HFFc6 (cell line): ENCODE measurements at regions not wholly inside any gene's neighbourhood (a gene's known extent, or its start where the extent isn't known, plus 50 kb on each side); places are given as distances from the start of the nearest gene placed in this dataset.
"Not testable (repeated sequence)": the region's sequence is repeated elsewhere in the genome, so short reads cannot be mapped to it uniquely, and the experiment has no call there.

Source experiments
- DNase-seq: peaks from one replicate; pipeline ENCODE4 v3.0.0-alpha.2; 2018
- H3K27ac Mint-ChIP-seq: 2 replicates; pipeline ENCODE4 v1.8.0; 2020; ENCODE audit warnings: mild to moderate bottlenecking, mixed read lengths
- H3K27me3 Mint-ChIP-seq: 2 replicates; pipeline ENCODE4 v1.8.0; 2021; ENCODE audit warnings: mild to moderate bottlenecking, moderate library complexity, mixed read lengths; ENCODE audit not compliant: insufficient read depth
- H3K36me3 Mint-ChIP-seq: 2 replicates; pipeline ENCODE4 v1.8.0; 2021; ENCODE audit warnings: low read depth, mixed read lengths
- H3K4me1 Mint-ChIP-seq: 2 replicates; pipeline ENCODE4 v1.8.0; 2020; ENCODE audit warnings: low read depth, mixed read lengths
- H3K4me3 Mint-ChIP-seq: 2 replicates; pipeline ENCODE4 v1.8.0; 2020; ENCODE audit warnings: mild to moderate bottlenecking, moderate library complexity, mixed read lengths
- H3K9me3 Mint-ChIP-seq: 2 replicates; pipeline ENCODE4 v1.8.0; 2020; ENCODE audit warnings: mild to moderate bottlenecking, mixed read lengths
- CTCF ChIP-seq: fragments of 200-600 bp; sonication (generic); IDR thresholded peaks from 2 replicates; pipeline ENCODE4 v1.5.0; 2021; ENCODE audit warnings: antibody characterized with exemption, mild to moderate bottlenecking

- Mint-ChIP-seq H3K4me1 (peaks cover 45% of the 10 kb centered on the region), H3K4me3 (no peak overlapping the region), H3K9me3 (no peaks in the 10 kb centered on the region), H3K36me3 (peaks cover 53% of the 10 kb centered on the region), H3K27ac (no peak overlapping the region), H3K27me3 (no peaks in the 10 kb centered on the region)
- no peak for DNase-seq
- TF ChIP-seq CTCF: no peak
Observed at GRCh38 chr1:198849093-198849492, 210.3 kb downstream of the PTPRC start.

DNA sequence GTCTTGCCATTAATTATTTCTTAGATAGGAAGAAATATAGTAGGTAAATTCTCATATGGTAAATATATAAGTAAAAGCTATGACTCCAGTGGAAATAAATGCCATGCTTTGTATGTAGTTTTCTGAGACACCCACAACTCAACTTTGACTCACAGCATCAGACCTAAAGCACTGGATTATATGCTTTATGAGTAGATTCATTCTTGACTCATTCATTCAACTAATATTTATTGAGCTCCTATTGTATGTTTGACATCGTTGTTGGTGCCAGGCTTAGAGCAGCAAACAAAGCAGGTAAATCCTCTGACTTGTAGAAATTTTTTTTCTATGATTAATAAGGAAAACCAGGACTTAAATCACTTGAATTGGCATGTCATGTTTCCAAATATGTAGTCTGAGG is 211.4 kb downstream of the PTPRC start:
- DNase-seq: no peak
- no peaks in the 10 kb centered on the region for H3K27me3 Mint-ChIP-seq
- H3K27ac Mint-ChIP-seq: no peak overlapping the region

GRCh38 chr1:198850966-198851365 is 212.1 kb downstream of the PTPRC start:
- peaks cover 49% of the 10 kb centered on the region for H3K36me3 Mint-ChIP-seq
- not testable (repeated sequence) for H3K27me3 Mint-ChIP-seq, H3K27ac Mint-ChIP-seq, H3K9me3 Mint-ChIP-seq, H3K4me3 Mint-ChIP-seq, DNase-seq
- H3K4me1 Mint-ChIP-seq: peaks cover 36% of the 10 kb centered on the region

More for the DNA sequence above, 211.4 kb downstream of the PTPRC start:
- TF ChIP-seq CTCF: no peak
- Mint-ChIP-seq H3K4me3 (no peak overlapping the region), H3K9me3 (no peaks in the 10 kb centered on the region), H3K36me3 (peaks cover 57% of the 10 kb centered on the region), H3K4me1 (peaks cover 44% of the 10 kb centered on the region)

DNA sequence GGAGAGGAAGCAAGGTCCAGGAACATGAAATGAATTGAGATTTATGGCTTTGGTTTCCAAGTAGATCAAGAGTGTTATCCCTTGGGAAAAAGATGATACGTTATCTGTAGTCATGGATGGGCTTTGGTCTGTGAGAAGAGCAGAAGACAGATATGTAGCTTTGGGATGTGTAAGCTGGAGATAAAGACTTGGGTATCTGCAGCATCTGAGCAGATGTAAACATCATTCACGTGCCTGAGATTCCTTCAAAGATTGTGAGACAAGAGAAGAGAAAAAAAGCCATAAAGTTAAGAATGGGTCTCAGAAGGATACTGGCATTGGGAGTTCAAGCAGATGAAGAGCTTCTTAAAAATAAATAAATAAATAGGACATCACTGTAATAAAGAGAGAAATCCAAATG is 217.8 kb downstream of the PTPRC start:
- H3K9me3 Mint-ChIP-seq: no peaks in the 10 kb centered on the region

DNA sequence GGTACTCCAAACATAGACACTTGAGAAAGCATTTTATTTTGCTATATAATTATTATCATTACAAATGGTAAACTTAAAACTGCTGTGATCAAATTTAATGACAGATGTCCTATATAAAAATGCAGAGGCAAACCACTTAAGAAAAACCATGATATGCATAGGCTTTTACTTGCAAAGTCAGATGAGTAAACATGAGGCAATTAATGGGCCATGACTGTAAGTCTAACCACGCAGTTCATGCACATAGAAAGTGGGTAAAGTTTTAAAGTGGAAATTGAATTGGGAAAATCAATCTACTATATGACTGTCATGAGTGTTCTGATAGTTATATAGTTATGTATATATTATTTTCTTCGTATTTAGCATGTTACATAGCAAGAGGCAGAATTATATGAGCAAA is 219.2 kb downstream of the PTPRC start:
- H3K27me3 Mint-ChIP-seq: no peaks in the 10 kb centered on the region; the same call in 1 of the 2 replicates
- no peaks in the 10 kb centered on the region for H3K9me3 Mint-ChIP-seq
- peaks cover 18% of the 10 kb centered on the region for H3K4me1 Mint-ChIP-seq
- H3K27ac Mint-ChIP-seq: no peak overlapping the region
- peaks cover 36% of the 10 kb centered on the region for H3K36me3 Mint-ChIP-seq
- no peak overlapping the region for H3K4me3 Mint-ChIP-seq
- no peak for TF ChIP-seq CTCF
- no peak for DNase-seq

More for the DNA sequence above, 217.8 kb downstream of the PTPRC start:
- no peak for TF ChIP-seq CTCF
- Mint-ChIP-seq H3K36me3 (peaks cover 36% of the 10 kb centered on the region), H3K4me3 (no peak overlapping the region), H3K4me1 (peaks cover 13% of the 10 kb centered on the region), H3K27me3 (no peaks in the 10 kb centered on the region; the same call in 1 of the 2 replicates), H3K27ac (no peak overlapping the region)
- DNase-seq: no peak

- TF ChIP-seq CTCF: no peak
- Mint-ChIP-seq H3K27me3 (no peaks in the 10 kb centered on the region; the same call in 1 of the 2 replicates), H3K4me3 (no peak overlapping the region), H3K36me3 (peaks cover 24% of the 10 kb centered on the region), H3K27ac (no peak overlapping the region), H3K9me3 (no peaks in the 10 kb centered on the region), H3K4me1 (peaks cover 18% of the 10 kb centered on the region)
- DNase-seq: no peak
Observed at GRCh38 chr1:198860371-198860770, 221.5 kb downstream of the PTPRC start.
